HepG2 (cell line): ENCODE measurements at regions not wholly inside any gene's neighbourhood (a gene's known extent, or its start where the extent isn't known, plus 50 kb on each side); places are given as distances from the start of the nearest gene placed in this dataset.

Experiments
- ADNP ChIP-seq: sonication (generic); formaldehyde crosslinking; IDR thresholded peaks from 2 replicates; pipeline ENCODE4 v1.4.0; 2020; ENCODE audit warnings: missing genetic modification reagents
- ASH2L ChIP-seq: fragments of 300-600, 200-600 bp; sonication (generic); IDR thresholded peaks from 2 replicates; pipeline ENCODE4 v1.7.0; 2017; ENCODE audit warnings: low read depth, mild to moderate bottlenecking, moderate library complexity, mixed read lengths, low read length; ENCODE audit not compliant: insufficient read length
- ATF1 ChIP-seq: IDR thresholded peaks from 2 replicates; pipeline ENCODE4 v1.6.1; 2016; ENCODE audit warnings: mild to moderate bottlenecking, control low read depth
- CEBPB ChIP-seq: IDR thresholded peaks from 2 replicates; pipeline ENCODE4 v1.6.1; 2011; ENCODE audit warnings: low read depth, low read length, improper control_type of control experiment, borderline replicate concordance
- EED ChIP-seq: sonication (generic); formaldehyde crosslinking; IDR thresholded peaks from 2 replicates; pipeline ENCODE4 v1.5.0; 2020; ENCODE audit warnings: mild to moderate bottlenecking, missing genetic modification reagents
- FOXO1 ChIP-seq: sonication (generic); formaldehyde crosslinking; IDR thresholded peaks from 2 replicates; pipeline ENCODE4 v1.4.0; 2020; ENCODE audit warnings: missing genetic modification reagents
- GFI1 ChIP-seq: sonication (generic); formaldehyde crosslinking; IDR thresholded peaks from 2 replicates; pipeline ENCODE4 v1.5.0; 2020; ENCODE audit warnings: missing genetic modification reagents, mild to moderate bottlenecking, borderline replicate concordance
- MTA3 ChIP-seq: sonication (generic); formaldehyde crosslinking; IDR thresholded peaks from 2 replicates; pipeline ENCODE4 v1.4.0; 2020; ENCODE audit warnings: missing genetic modification reagents
- MZF1 ChIP-seq: sonication (generic); formaldehyde crosslinking; IDR thresholded peaks from 2 replicates; pipeline ENCODE4 v1.8.1; 2023; ENCODE audit warnings: mild to moderate bottlenecking, missing genetic modification reagents, borderline replicate concordance
- NAIF1 ChIP-seq: sonication (generic); formaldehyde crosslinking; IDR thresholded peaks from 2 replicates; pipeline ENCODE4 v1.5.0; 2020; ENCODE audit warnings: mild to moderate bottlenecking, missing genetic modification reagents, borderline replicate concordance
- PHF20 ChIP-seq: sonication (generic); formaldehyde crosslinking; IDR thresholded peaks from 2 replicates; pipeline ENCODE4 v1.5.0; 2020; ENCODE audit warnings: mild to moderate bottlenecking, missing genetic modification reagents
- PPARG ChIP-seq: conservative IDR thresholded peaks from 2 replicates; pipeline ENCODE4 v1.6.1; 2016; ENCODE audit warnings: missing biosample characterization, missing genetic modification reagents
- SCMH1 ChIP-seq: sonication (generic); formaldehyde crosslinking; IDR thresholded peaks from 2 replicates; pipeline ENCODE4 v1.9.0; 2021; ENCODE audit warnings: missing genetic modification reagents, mild to moderate bottlenecking, borderline replicate concordance
- SNAPC2 ChIP-seq: sonication (generic); formaldehyde crosslinking; IDR thresholded peaks from 2 replicates; pipeline ENCODE4 v1.8.1; 2022; ENCODE audit warnings: mild to moderate bottlenecking, missing genetic modification reagents
- ZFP62 ChIP-seq: sonication (generic); formaldehyde crosslinking; IDR thresholded peaks from 2 replicates; pipeline ENCODE4 v1.4.0; 2020; ENCODE audit warnings: missing genetic modification reagents
- ZMYM2 ChIP-seq: sonication (generic); formaldehyde crosslinking; IDR thresholded peaks from 2 replicates; pipeline ENCODE4 v1.8.0; 2022; ENCODE audit warnings: mild to moderate bottlenecking, missing genetic modification reagents
- ZNF232 ChIP-seq: sonication (generic); formaldehyde crosslinking; IDR thresholded peaks from 2 replicates; pipeline ENCODE4 v1.4.0; 2020; ENCODE audit warnings: missing genetic modification reagents, borderline replicate concordance
- ZNF256 ChIP-seq: sonication (generic); formaldehyde crosslinking; conservative IDR thresholded peaks from 2 replicates; pipeline ENCODE4 v1.4.0; 2020; ENCODE audit warnings: missing genetic modification reagents
- ZNF510 ChIP-seq: sonication (generic); formaldehyde crosslinking; IDR thresholded peaks from 2 replicates; pipeline ENCODE4 v1.4.0; 2020; ENCODE audit warnings: low read depth, mild to moderate bottlenecking, missing genetic modification reagents
- ZNF670 ChIP-seq: sonication (generic); formaldehyde crosslinking; IDR thresholded peaks from 2 replicates; pipeline ENCODE4 v1.8.0; 2022; ENCODE audit warnings: mild to moderate bottlenecking, missing genetic modification reagents, borderline replicate concordance
- ZNF790 ChIP-seq: sonication (generic); formaldehyde crosslinking; IDR thresholded peaks from 2 replicates; pipeline ENCODE4 v1.8.0; 2022; ENCODE audit warnings: missing genetic modification reagents, mild to moderate bottlenecking, borderline replicate concordance
- ZNF792 ChIP-seq: IDR thresholded peaks from 2 replicates; pipeline ENCODE4 v1.6.1; 2016
- ZNF891 ChIP-seq: sonication (generic); formaldehyde crosslinking; IDR thresholded peaks from 2 replicates; pipeline ENCODE4 v1.5.0; 2020; ENCODE audit warnings: mild to moderate bottlenecking, missing genetic modification reagents
- TF ChIP-seq, protein P1 (sequence below): sonication (generic); formaldehyde crosslinking; IDR thresholded peaks from 2 replicates; pipeline ENCODE4 v1.8.0; 2022; ENCODE audit warnings: mild to moderate bottlenecking, missing genetic modification reagents, moderate library complexity
- TF ChIP-seq, protein P2 (sequence below): IDR thresholded peaks from 2 replicates; pipeline ENCODE4 v1.6.1; 2012; ENCODE audit warnings: low read length, improper control_type of control experiment
- TF ChIP-seq, protein P3 (sequence below): sonication (generic); formaldehyde crosslinking; IDR thresholded peaks from 2 replicates; pipeline ENCODE4 v1.5.1; 2020; ENCODE audit warnings: mild to moderate bottlenecking, missing genetic modification reagents, moderate library complexity
- TF ChIP-seq, protein P4 (sequence below): sonication (generic); formaldehyde crosslinking; IDR thresholded peaks from 2 replicates; pipeline ENCODE4 v1.4.0; 2020; ENCODE audit warnings: missing genetic modification reagents

DNA sequence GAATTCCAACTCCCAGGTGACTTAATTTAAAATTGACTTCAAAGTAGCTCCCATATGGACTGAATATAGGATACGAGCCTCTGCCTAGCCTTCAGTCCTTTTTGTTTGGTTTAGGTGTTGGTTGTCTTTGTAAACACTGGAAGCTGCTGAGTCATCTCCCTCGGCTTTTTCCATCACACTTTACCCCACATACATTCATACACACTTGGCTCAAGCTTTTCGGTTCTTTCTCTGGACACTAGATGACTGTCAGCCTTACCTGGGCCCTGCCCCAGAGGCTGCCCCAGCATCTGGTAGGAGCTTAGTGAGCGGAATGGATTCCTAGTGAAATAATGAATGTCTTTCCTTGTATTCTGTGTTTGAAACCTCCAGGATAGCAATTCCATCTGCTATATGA is 201.5 kb upstream of the IL12A start (continued):
- TF ChIP-seq ATF1 (CRISPR knock-in tag) = 0 out of 2 replicates have a peak, but pooled peaks have one; percentile 11
- TF ChIP-seq ZNF232 (CRISPR knock-in tag) = 0 out of 2 replicates have a peak, but pooled peaks have one; percentile 14
- no peak for TF ChIP-seq SCMH1 (CRISPR knock-in tag)
- peak; percentile 21 for TF ChIP-seq ASH2L
- TF ChIP-seq SNAPC2 (CRISPR knock-in tag) = no peak
- no peak for TF ChIP-seq ZNF510 (CRISPR knock-in tag)
- no peak for TF ChIP-seq MZF1
- no peak for TF ChIP-seq ADNP (CRISPR knock-in tag)
- no peak for TF ChIP-seq ZNF256 (CRISPR knock-in tag)
- TF ChIP-seq EED = no peak
- no peak for TF ChIP-seq NAIF1 (CRISPR knock-in tag)
- no peak for TF ChIP-seq GFI1 (CRISPR knock-in tag)
- no peak for TF ChIP-seq ZNF790 (CRISPR knock-in tag)
- peak; percentile 33; the same call in 1 of the 2 replicates for TF ChIP-seq FOXO1
- TF ChIP-seq PPARG (CRISPR knock-in tag) = peak; percentile 98
- no peak for TF ChIP-seq ZNF891 (CRISPR knock-in tag)
- TF ChIP-seq MTA3 (CRISPR knock-in tag) = no peak
- no peak for TF ChIP-seq CEBPB
- TF ChIP-seq, protein P1, sequence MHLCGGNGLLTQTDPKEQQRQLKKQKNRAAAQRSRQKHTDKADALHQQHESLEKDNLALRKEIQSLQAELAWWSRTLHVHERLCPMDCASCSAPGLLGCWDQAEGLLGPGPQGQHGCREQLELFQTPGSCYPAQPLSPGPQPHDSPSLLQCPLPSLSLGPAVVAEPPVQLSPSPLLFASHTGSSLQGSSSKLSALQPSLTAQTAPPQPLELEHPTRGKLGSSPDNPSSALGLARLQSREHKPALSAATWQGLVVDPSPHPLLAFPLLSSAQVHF = no peak
- no peak for TF ChIP-seq PHF20 (CRISPR knock-in tag)
- TF ChIP-seq, protein P2, sequence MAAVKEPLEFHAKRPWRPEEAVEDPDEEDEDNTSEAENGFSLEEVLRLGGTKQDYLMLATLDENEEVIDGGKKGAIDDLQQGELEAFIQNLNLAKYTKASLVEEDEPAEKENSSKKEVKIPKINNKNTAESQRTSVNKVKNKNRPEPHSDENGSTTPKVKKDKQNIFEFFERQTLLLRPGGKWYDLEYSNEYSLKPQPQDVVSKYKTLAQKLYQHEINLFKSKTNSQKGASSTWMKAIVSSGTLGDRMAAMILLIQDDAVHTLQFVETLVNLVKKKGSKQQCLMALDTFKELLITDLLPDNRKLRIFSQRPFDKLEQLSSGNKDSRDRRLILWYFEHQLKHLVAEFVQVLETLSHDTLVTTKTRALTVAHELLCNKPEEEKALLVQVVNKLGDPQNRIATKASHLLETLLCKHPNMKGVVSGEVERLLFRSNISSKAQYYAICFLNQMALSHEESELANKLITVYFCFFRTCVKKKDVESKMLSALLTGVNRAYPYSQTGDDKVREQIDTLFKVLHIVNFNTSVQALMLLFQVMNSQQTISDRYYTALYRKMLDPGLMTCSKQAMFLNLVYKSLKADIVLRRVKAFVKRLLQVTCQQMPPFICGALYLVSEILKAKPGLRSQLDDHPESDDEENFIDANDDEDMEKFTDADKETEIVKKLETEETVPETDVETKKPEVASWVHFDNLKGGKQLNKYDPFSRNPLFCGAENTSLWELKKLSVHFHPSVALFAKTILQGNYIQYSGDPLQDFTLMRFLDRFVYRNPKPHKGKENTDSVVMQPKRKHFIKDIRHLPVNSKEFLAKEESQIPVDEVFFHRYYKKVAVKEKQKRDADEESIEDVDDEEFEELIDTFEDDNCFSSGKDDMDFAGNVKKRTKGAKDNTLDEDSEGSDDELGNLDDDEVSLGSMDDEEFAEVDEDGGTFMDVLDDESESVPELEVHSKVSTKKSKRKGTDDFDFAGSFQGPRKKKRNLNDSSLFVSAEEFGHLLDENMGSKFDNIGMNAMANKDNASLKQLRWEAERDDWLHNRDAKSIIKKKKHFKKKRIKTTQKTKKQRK = no peak
- TF ChIP-seq ZMYM2 (CRISPR knock-in tag) = no peak
- TF ChIP-seq, protein P3, sequence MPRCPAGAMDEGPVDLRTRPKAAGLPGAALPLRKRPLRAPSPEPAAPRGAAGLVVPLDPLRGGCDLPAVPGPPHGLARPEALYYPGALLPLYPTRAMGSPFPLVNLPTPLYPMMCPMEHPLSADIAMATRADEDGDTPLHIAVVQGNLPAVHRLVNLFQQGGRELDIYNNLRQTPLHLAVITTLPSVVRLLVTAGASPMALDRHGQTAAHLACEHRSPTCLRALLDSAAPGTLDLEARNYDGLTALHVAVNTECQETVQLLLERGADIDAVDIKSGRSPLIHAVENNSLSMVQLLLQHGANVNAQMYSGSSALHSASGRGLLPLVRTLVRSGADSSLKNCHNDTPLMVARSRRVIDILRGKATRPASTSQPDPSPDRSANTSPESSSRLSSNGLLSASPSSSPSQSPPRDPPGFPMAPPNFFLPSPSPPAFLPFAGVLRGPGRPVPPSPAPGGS (CRISPR knock-in tag) = no peak
- peak; percentile 24; the same call in 1 of the 2 replicates for TF ChIP-seq ZNF792 (CRISPR knock-in tag)
- TF ChIP-seq ZFP62 (CRISPR knock-in tag) = no peak
- TF ChIP-seq, protein P4, sequence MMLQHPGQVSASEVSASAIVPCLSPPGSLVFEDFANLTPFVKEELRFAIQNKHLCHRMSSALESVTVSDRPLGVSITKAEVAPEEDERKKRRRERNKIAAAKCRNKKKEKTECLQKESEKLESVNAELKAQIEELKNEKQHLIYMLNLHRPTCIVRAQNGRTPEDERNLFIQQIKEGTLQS (CRISPR knock-in tag) = peak; percentile 85
- no peak for TF ChIP-seq ZNF670 (CRISPR knock-in tag)
